Lower leg skin (tissue), 4 donors: ENCODE measurements at regions not wholly inside any gene's neighbourhood (a gene's known extent, or its start where the extent isn't known, plus 50 kb on each side); places are given as distances from the start of the nearest gene placed in this dataset.

Experiments used
- DNase-seq, 2 donors: peaks; one replicate each; pipeline ENCODE4 v3.0.0-alpha.2; 2019; ENCODE audit warnings: low spot score in 2 of 2
- H3K4me3 ChIP-seq: fragments of 200-600 bp; sonication (generic); 2 replicates; pipeline ENCODE4 v1.5.1; 2017; ENCODE audit warnings: mild to moderate bottlenecking, low read depth; ENCODE audit not compliant: poor library complexity, severe bottlenecking
- POLR2A ChIP-seq, 2 donors: fragments of 450-650 bp; IDR thresholded peaks; one replicate each; pipeline ENCODE4 v1.6.1; 2016 to 2017; ENCODE audit warnings: antibody characterized with exemption in 2 of 2, mild to moderate bottlenecking in 1 of 2, moderate library complexity in 1 of 2
- WGBS, 2 donors: methylation state at CpG; one replicate each; pipeline ENCODE4 v1.1.5; 2018; 5-methylcytosine and 5-hydroxymethylcytosine counted together
- intact Hi-C: fragments of 100-400 bp; cut with DNase I; formaldehyde crosslinking; loops from one replicate; pipeline ENCODE4 v1.15.0; 2023; ENCODE audit warnings: low total_unique reads
- TF ChIP-seq, protein P1 (sequence below), 3 donors: fragments of 450-650 bp; IDR thresholded peaks; one replicate each; pipeline ENCODE4 v1.5.1; 2016; ENCODE audit warnings: antibody characterized with exemption in 3 of 3, mild to moderate bottlenecking in 3 of 3, moderate library complexity in 2 of 3

DNA sequence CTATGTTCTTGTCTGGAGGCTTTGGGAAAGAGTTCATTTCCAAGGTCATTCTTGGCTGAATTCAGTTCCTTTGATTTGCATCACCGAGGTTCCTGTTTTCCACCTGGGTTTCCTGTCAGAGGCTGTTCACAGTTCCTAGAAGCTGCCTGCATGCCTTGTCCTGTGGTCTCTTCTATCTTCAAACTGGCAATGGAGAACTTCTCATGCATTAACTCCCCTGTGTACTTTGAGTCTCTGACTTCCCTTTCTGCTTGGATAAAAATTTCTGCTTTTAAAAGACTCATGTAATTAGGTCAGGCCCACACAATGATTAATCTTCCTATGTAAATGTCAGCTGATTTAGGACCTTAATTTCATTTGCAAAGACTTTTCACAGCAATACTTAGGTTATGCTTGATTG is 499.3 kb upstream of the FANCL start:
- TF ChIP-seq, protein P1, sequence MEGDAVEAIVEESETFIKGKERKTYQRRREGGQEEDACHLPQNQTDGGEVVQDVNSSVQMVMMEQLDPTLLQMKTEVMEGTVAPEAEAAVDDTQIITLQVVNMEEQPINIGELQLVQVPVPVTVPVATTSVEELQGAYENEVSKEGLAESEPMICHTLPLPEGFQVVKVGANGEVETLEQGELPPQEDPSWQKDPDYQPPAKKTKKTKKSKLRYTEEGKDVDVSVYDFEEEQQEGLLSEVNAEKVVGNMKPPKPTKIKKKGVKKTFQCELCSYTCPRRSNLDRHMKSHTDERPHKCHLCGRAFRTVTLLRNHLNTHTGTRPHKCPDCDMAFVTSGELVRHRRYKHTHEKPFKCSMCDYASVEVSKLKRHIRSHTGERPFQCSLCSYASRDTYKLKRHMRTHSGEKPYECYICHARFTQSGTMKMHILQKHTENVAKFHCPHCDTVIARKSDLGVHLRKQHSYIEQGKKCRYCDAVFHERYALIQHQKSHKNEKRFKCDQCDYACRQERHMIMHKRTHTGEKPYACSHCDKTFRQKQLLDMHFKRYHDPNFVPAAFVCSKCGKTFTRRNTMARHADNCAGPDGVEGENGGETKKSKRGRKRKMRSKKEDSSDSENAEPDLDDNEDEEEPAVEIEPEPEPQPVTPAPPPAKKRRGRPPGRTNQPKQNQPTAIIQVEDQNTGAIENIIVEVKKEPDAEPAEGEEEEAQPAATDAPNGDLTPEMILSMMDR (IDR thresholded peaks at IDR 0.05): no peak
- no peak for TF ChIP-seq POLR2A (IDR thresholded peaks at IDR 0.05)
- H3K4me3 ChIP-seq: no peak overlapping the region
- intact Hi-C loops: no loop called here
- WGBS, 2 donors: 63 to 79% methylated on average over 1 of the region's 1 CpG
- no peak for DNase-seq

DNA sequence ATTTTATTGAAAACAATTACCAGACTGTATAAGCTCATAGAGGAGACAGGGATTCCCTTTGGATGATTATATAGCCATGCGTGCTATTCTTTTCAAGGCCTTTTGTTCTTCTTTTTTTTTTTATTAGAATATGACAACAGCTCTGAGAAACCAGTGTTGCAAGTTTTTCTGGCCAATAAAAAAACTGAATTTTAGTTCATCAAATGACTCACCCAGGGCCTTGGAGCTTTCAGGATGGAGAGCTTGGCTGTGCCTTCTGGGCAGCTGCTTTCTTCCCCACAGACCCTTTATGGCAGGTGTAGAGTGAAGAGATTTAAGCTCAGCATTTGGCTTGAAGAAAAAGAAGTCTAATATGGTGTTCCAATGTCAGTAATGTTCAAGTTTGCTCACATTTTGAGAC is 497.9 kb upstream of the FANCL start:
- no peak for DNase-seq
- TF ChIP-seq, protein P1 (IDR thresholded peaks at IDR 0.05): no peak
- no peak for TF ChIP-seq POLR2A (IDR thresholded peaks at IDR 0.05)
- WGBS, 2 donors: 43 to 65% methylated on average over 1 of the region's 1 CpG
- intact Hi-C loops: no loop called here
- H3K4me3 ChIP-seq: no peak overlapping the region

DNA sequence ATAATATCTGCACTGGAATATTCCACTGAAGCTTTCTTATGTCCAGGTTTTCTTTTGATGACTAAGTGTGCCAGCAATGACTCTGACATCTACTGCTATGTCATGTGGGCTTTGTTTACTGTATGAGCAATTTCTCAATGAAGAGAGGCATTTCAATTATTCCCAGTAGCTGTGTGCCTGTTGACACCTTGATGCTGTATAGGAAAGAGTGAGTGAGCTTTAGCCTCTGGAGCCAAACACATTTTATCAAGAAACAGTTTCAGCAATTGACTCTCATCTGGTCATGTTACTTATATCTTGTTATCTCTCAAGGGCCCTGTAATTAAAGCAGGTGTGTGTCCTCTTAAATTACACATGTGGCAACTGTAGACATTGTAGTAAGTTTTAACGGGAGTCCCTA is 493.2 kb upstream of the FANCL start:
- no peak overlapping the region for H3K4me3 ChIP-seq
- TF ChIP-seq POLR2A (IDR thresholded peaks at IDR 0.05): no peak
- intact Hi-C loops: no loop called here
- DNase-seq: no peak
- 61 to 73% methylated on average over 1 of the region's 1 CpG for WGBS, 2 donors

DNA sequence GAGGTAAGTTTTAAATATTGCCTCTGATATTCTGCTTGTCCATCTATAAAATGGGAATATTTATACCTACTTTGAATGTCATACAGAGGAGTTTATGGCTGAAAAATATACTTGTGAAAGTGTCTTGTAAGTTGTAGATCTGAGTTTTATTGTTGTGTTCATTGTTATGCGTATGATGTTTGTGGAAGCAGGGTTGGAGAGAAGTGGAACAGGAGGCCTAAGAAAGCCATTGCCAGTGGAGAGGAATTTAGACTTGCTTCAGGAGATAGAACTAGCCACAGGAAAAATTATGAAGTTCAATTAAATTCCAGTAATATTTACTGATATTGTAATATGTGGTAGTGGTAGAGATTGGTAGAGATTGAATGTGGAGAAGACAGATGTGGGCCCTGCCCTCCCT is 491.9 kb upstream of the FANCL start:
- intact Hi-C loops: no loop called here
- no peak overlapping the region for H3K4me3 ChIP-seq
- no peak for DNase-seq
- 95 to 100% methylated on average over 1 of the region's 1 CpG for WGBS, 2 donors
- TF ChIP-seq POLR2A (IDR thresholded peaks at IDR 0.05): no peak
- TF ChIP-seq, protein P1 (IDR thresholded peaks at IDR 0.05): no peak

DNA sequence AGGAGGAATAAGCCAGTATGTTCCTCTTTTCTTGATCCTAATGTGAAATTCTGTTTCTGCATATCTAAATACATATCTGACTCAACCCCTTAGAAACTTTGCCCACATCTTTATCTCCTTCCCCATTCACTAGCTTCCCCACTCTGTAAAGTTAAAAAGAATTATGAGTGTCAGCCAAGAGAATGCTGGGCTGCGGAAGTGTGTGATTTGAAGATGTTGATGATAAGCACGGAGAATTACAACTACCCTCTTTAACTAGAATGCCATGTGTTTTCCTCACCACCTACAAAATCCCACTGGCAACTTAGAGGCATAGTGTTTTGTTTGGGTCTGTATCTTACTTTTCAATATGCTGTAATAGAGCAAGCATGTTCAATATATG is 490.4 kb upstream of the FANCL start:
- DNase-seq: no peak
- intact Hi-C loops: no loop called here

DNA sequence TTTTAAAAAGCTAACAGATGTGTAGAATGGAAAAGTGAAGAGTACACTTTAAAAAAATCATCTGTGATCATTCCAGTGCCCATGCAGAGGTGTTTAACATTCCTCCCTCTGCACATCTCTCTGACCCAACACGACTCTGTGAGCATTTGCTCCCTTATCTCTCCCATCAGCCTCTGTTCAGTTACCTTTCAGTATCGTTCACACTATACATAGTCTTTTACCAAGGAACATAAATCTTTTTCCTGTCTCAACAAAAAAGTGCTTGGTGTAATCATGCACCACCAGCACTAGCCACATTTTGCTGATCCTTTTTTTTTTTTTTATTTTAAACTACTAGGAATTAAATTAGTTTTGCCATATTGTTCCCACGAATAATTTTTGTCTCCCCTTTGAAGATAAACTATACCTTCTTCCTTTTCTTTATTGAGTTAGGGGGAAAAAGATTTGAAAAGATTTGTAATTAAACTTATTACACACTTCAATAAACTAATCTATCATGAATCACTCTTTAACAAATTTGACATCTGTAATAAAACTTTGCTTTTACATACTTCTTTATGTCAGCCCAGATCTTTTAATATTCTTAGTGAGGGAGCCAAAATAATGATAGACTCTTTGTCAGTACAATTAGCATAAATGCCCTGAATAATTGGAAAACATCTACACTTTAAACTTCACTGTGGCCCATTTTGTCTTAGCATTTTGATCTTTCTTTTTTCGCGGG is 489.8 kb upstream of the FANCL start:
- TF ChIP-seq, protein P1 (IDR thresholded peaks at IDR 0.05): no peak
- TF ChIP-seq POLR2A (IDR thresholded peaks at IDR 0.05): no peak
- H3K4me3 ChIP-seq: no peak overlapping the region
- 22 to 28% methylated on average over 5 of the region's 5 CpGs for WGBS, 2 donors
- intact Hi-C loops: no loop called here
- DNase-seq: no peak

More for the DNA sequence above, 490.4 kb upstream of the FANCL start:
- H3K4me3 ChIP-seq: no peak overlapping the region
- 19 to 26% methylated on average over 2 of the region's 2 CpGs for WGBS, 2 donors
- TF ChIP-seq, protein P1 (IDR thresholded peaks at IDR 0.05): no peak
- TF ChIP-seq POLR2A (IDR thresholded peaks at IDR 0.05): no peak
